ENCODE measurements at regions not wholly inside any gene's neighbourhood (a gene's known extent, or its start where the extent isn't known, plus 50 kb on each side); places are given as distances from the start of the nearest gene placed in this dataset.

DNA sequence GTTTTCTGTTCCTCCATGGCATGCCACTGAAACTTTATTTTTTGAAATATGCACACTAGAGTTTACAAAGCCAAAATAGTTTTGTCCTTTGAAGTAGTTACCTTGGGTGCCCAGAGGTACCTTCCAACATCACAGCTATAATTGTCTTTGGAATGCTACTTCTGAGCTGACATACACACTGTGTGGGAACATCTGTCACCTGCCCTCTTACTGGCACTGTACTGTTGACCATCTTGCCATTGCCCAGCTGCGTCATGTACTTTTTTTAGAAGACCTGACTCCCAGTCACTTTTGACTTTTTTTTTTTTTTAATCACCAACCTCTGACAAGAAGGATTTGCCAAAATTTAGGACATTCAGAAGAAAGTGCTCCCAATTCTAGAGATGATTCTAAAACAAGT, 200.5 kb upstream of the CXorf66 start:
- WGBS, 4 donors = 50 to 75% (median 61%) methylated on average over 1 of the region's 1 CpG
- Histone ChIP-seq H3K27ac (no peak overlapping the region), H3K4me1 (replicated peaks in 1 of 2) (no peaks in the 10 kb centered on the region), H3K27me3 (peaks cover 12% of the 10 kb centered on the region), H3K36me3 (replicated peaks in 1 of 2) (no peaks in the 10 kb centered on the region), H3K9me3 (replicated peaks in 1 of 3) (no peaks in the 10 kb centered on the region), H3K4me3 (no peak overlapping the region)
- DNase-seq = no peak
- intact Hi-C loops (cut with DNase I) = no loop called here
- no peak for TF ChIP-seq POLR2A (IDR thresholded peaks at IDR 0.05)
- TF ChIP-seq, protein P1, sequence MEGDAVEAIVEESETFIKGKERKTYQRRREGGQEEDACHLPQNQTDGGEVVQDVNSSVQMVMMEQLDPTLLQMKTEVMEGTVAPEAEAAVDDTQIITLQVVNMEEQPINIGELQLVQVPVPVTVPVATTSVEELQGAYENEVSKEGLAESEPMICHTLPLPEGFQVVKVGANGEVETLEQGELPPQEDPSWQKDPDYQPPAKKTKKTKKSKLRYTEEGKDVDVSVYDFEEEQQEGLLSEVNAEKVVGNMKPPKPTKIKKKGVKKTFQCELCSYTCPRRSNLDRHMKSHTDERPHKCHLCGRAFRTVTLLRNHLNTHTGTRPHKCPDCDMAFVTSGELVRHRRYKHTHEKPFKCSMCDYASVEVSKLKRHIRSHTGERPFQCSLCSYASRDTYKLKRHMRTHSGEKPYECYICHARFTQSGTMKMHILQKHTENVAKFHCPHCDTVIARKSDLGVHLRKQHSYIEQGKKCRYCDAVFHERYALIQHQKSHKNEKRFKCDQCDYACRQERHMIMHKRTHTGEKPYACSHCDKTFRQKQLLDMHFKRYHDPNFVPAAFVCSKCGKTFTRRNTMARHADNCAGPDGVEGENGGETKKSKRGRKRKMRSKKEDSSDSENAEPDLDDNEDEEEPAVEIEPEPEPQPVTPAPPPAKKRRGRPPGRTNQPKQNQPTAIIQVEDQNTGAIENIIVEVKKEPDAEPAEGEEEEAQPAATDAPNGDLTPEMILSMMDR (IDR thresholded peaks at IDR 0.05) = no peak

DNA sequence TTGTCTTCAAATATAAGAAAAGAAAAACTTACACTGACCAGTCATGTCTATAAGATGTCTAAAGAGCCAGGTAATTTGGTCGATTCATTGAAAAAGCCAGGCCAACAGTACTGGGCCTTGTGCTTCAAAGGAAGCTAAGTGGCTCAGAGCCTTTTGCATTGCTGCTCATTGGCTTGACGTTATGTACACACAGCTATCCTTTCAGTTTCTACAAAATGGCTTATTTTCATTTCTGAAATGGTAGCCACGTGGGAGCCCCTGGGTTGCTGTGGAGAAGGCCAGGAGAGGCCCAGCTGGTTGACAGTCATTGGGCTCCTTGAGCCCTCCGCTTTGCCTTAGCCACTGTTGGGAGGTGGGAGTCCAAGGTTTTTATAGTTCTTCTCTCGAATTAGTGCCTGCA, 199.1 kb upstream of the CXorf66 start:
- TF ChIP-seq, protein P1 (IDR thresholded peaks at IDR 0.05) = no peak
- TF ChIP-seq POLR2A (IDR thresholded peaks at IDR 0.05) = no peak
- peaks cover 12% of the 10 kb centered on the region for H3K27me3 ChIP-seq
- intact Hi-C loops (cut with DNase I) = no loop called here
- no peaks in the 10 kb centered on the region for H3K36me3 ChIP-seq (replicated peaks in 1 of 2)
- no peak overlapping the region for H3K4me3 ChIP-seq
- no peaks in the 10 kb centered on the region for H3K9me3 ChIP-seq (replicated peaks in 1 of 3)
- no peak overlapping the region for H3K27ac ChIP-seq
- no peak for DNase-seq
- no peaks in the 10 kb centered on the region for H3K4me1 ChIP-seq (replicated peaks in 1 of 2)
- 56 to 67% (median 65%) methylated on average over 4 to 5 of the region's 5 CpGs for WGBS, 4 donors

DNA sequence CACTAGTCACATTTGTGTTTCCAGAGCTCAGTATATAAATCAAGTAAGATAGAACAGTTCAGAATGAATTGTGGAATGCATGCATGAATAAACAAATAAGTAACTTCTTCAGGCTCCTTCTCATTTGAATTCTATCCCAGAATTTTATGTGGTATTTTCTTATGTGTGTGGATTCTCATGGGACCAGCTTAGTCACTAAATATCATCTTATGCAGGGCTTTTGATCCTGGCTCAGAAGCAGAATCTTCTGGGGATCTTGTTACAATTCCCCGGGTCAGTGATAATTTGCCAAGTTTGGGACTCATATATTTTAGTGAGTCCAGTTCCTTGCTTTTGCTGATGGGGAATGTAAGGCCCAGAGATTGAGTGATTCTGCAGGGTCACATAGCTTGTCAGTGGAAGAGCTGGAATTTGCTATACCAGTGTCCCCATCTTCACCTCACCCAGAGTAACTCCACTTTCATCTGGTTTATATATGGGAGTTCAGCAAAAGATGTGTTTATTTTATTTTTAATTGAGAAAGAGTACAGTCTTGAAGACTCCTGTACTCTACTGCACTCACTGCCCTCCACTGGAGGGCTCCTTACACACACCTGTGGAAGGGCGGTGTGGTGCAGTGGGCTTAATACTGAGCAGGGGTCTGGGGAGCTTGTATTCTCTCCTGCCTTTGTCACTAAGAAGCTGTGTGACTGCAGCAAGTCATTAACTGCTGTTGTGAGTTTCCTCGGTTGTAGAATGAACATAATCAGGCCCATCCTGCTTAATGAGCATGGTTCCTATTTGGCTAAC, 198.2 kb upstream of the CXorf66 start:
- Histone ChIP-seq H3K4me3 (no peak overlapping the region), H3K9me3 (replicated peaks in 1 of 3) (no peaks in the 10 kb centered on the region), H3K4me1 (replicated peaks in 1 of 2) (no peaks in the 10 kb centered on the region), H3K27ac (no peak overlapping the region), H3K27me3 (peaks cover 10% of the 10 kb centered on the region), H3K36me3 (replicated peaks in 1 of 2) (no peaks in the 10 kb centered on the region)
- 65 to 83% (median 73%) methylated on average over 3 of the region's 3 CpGs for WGBS, 4 donors
- intact Hi-C loops (cut with DNase I) = no loop called here
- DNase-seq = no peak
- TF ChIP-seq, protein P1 (IDR thresholded peaks at IDR 0.05) = no peak
- TF ChIP-seq POLR2A (IDR thresholded peaks at IDR 0.05) = no peak

DNA sequence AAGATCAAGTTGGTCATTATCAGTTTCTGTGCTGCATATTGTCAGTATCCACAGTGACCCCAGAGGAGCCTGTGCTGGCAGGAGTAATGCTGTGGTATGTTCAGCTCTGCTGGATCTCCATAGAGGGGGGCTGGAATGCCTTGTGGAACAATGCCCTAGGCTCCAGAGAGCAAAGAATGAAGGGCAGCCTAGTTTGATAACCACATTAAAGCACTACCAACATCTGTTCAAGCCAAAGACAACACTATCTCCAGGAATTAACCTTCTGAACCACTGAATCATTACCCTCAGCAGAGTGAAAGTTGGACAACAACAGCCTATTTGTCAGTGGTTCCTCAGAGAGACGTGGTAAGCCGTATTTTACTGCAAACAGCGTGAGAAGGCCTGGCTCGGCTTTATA, 192.3 kb upstream of the CXorf66 start:
- Histone ChIP-seq H3K27me3 (peaks cover 11% of the 10 kb centered on the region), H3K9me3 (replicated peaks in 1 of 3) (no peaks in the 10 kb centered on the region), H3K4me3 (no peak overlapping the region), H3K36me3 (replicated peaks in 1 of 2) (no peaks in the 10 kb centered on the region), H3K4me1 (replicated peaks in 1 of 2) (no peaks in the 10 kb centered on the region), H3K27ac (no peak overlapping the region)
- WGBS, 4 donors = 34 to 42% (median 38%) methylated on average over 4 of the region's 4 CpGs
- DNase-seq = no peak
- intact Hi-C loops (cut with DNase I) = no loop called here
- no peak for TF ChIP-seq POLR2A (IDR thresholded peaks at IDR 0.05)
- TF ChIP-seq, protein P1 (IDR thresholded peaks at IDR 0.05) = no peak

All from adrenal gland (tissue), 9 donors.